Liver (tissue), 8 donors: ENCODE measurements at regions not wholly inside any gene's neighbourhood (a gene's known extent, or its start where the extent isn't known, plus 50 kb on each side); places are given as distances from the start of the nearest gene placed in this dataset.

ENCODE experiments used
- DNase-seq: peaks from one replicate; pipeline ENCODE4 v3.0.0-alpha.2; 2017; ENCODE audit warnings: low spot score
- H3K27ac ChIP-seq, 2 donors: one replicate each; pipeline ENCODE4 v1.7.0; 2013; ENCODE audit warnings: inconsistent platforms in 2 of 2, low read length in 2 of 2, control low read depth in 1 of 2, low read depth in 1 of 2, mild to moderate bottlenecking in 1 of 2
- H3K27me3 ChIP-seq, 4 donors: one replicate each; pipeline versions ENCODE4 v1.6.1 to v1.7.0; 2013; ENCODE audit warnings: low read length in 3 of 4, inconsistent platforms in 1 of 4, mild to moderate bottlenecking in 1 of 4, moderate library complexity in 1 of 4; ENCODE audit not compliant: control insufficient read depth in 4 of 4, insufficient read depth in 4 of 4
- H3K36me3 ChIP-seq, 4 donors: one replicate each; pipeline versions ENCODE4 v1.6.1 to v1.7.0; 2013; ENCODE audit warnings: low read length in 3 of 4, mild to moderate bottlenecking in 3 of 4, low read depth in 1 of 4, moderate library complexity in 1 of 4; ENCODE audit not compliant: control insufficient read depth in 4 of 4, insufficient read depth in 3 of 4
- H3K4me1 ChIP-seq, 4 donors: one replicate each; pipeline versions ENCODE4 v1.6.1 to v1.7.0; 2013; ENCODE audit warnings: low read length in 3 of 4, mild to moderate bottlenecking in 3 of 4, moderate library complexity in 1 of 4; ENCODE audit not compliant: control insufficient read depth in 4 of 4, insufficient read depth in 4 of 4
- H3K4me3 ChIP-seq, 3 donors: one replicate each; pipeline versions ENCODE4 v1.6.1 to v1.7.0; 2013; ENCODE audit warnings: low read length in 3 of 3, control low read depth in 1 of 3, low read depth in 1 of 3, mild to moderate bottlenecking in 1 of 3
- H3K9ac ChIP-seq, 2 donors: one replicate each; pipeline ENCODE4 v1.7.0; 2013; ENCODE audit warnings: low read length in 2 of 2, mild to moderate bottlenecking in 2 of 2, moderate library complexity in 2 of 2, control low read depth in 1 of 2, low read depth in 1 of 2
- H3K9me3 ChIP-seq, 4 donors: one replicate each; pipeline versions ENCODE4 v1.6.1 to v1.7.0; 2013; ENCODE audit warnings: low read length in 3 of 4; ENCODE audit not compliant: control insufficient read depth in 4 of 4
- EGR1 ChIP-seq, 2 donors: IDR thresholded peaks; 2 replicates each; pipeline ENCODE4 v1.6.1; 2016 to 2018; ENCODE audit warnings: antibody characterized with exemption in 2 of 2, low read depth in 2 of 2
- FOXA1 ChIP-seq: IDR thresholded peaks from 2 replicates; pipeline ENCODE4 v1.6.1; 2016; ENCODE audit warnings: antibody characterized with exemption
- FOXA2 ChIP-seq: IDR thresholded peaks from 2 replicates; pipeline ENCODE4 v1.6.1; 2016; ENCODE audit warnings: antibody characterized with exemption
- GABPA ChIP-seq, 2 donors: IDR thresholded peaks in 1 of 2; conservative IDR thresholded peaks in 1 of 2; 2 replicates each; pipeline ENCODE4 v1.6.1; 2016; ENCODE audit warnings: antibody characterized with exemption in 2 of 2, mild to moderate bottlenecking in 1 of 2, moderate library complexity in 1 of 2
- HNF4A ChIP-seq, 2 donors: conservative IDR thresholded peaks; 2 replicates each; pipeline ENCODE4 v1.6.1; 2016; ENCODE audit warnings: antibody characterized with exemption in 2 of 2, mild to moderate bottlenecking in 2 of 2
- HNF4G ChIP-seq: IDR thresholded peaks from 2 replicates; pipeline ENCODE4 v1.6.1; 2016; ENCODE audit warnings: antibody characterized with exemption
- JUND ChIP-seq, 2 donors: IDR thresholded peaks; 2 replicates each; pipeline ENCODE4 v1.6.1; 2016; ENCODE audit warnings: antibody characterized with exemption in 2 of 2
- MAX ChIP-seq: IDR thresholded peaks from 2 replicates; pipeline ENCODE4 v1.6.1; 2016; ENCODE audit warnings: antibody characterized with exemption
- NR2F2 ChIP-seq: IDR thresholded peaks from 2 replicates; pipeline ENCODE4 v1.6.1; 2016; ENCODE audit warnings: antibody characterized with exemption
- RAD21 ChIP-seq, 2 donors: IDR thresholded peaks; 2 replicates each; pipeline ENCODE4 v1.6.1; 2016; ENCODE audit warnings: antibody characterized with exemption in 2 of 2, mild to moderate bottlenecking in 2 of 2
- REST ChIP-seq: IDR thresholded peaks from 2 replicates; pipeline ENCODE4 v1.6.1; 2016; ENCODE audit warnings: antibody characterized with exemption, mild to moderate bottlenecking
- SP1 ChIP-seq: IDR thresholded peaks from 2 replicates; pipeline ENCODE4 v1.6.1; 2018; ENCODE audit warnings: antibody characterized with exemption, mild to moderate bottlenecking
- TAF1 ChIP-seq: conservative IDR thresholded peaks from 2 replicates; pipeline ENCODE4 v1.6.1; 2016; ENCODE audit warnings: antibody characterized with exemption, mild to moderate bottlenecking
- YY1 ChIP-seq: IDR thresholded peaks from 2 replicates; pipeline ENCODE4 v1.6.1; 2016; ENCODE audit warnings: antibody characterized with exemption, mild to moderate bottlenecking
- WGBS: extraction: QIAGEN DNeasy Blood & Tissue Kit; methylation state at CpG from one replicate; pipeline ENCODE4 v1.1.7; 2013; 5-methylcytosine and 5-hydroxymethylcytosine counted together
- TF ChIP-seq, protein P1 (sequence below): fragments of 150-350 bp; IDR thresholded peaks from 2 replicates; pipeline ENCODE4 v1.5.1; 2017; ENCODE audit warnings: improper control_type of control experiment, low read depth, low read length; ENCODE audit not compliant: missing input control
- TF ChIP-seq, protein P2 (sequence below): IDR thresholded peaks from 2 replicates; pipeline ENCODE4 v1.6.1; 2016; ENCODE audit warnings: antibody characterized with exemption
- TF ChIP-seq, protein P3 (sequence below): IDR thresholded peaks from 2 replicates; pipeline ENCODE4 v1.6.1; 2016; ENCODE audit warnings: antibody characterized with exemption
- donor health status: healthy.
- donor health status: healthy.
- donor health status: healthy.
- donor health status: healthy.
- donor health status: healthy.

DNA sequence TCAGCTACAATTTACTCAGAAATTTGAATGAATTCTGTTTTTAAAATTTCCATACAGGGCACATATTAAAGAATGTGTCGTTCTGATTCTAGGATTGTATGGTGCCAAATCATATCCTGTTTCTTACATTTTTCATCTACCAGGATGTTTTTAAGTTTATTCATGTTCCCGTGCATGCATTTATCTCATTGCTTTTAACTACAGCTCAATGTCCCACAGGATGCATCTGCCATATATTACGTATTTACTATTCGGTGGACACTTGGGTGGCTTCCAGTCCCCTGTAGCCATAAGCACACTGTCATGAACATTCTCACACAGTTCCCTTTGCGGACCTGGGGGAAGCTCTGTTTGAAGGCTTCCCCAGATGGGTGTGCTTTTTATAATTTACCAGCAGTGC lies 122.3 kb downstream of the CCDC71L start:
- H3K4me1 ChIP-seq: peaks cover 0 to 14% (median 5%) of the 10 kb centered on the region in 4 donors
- no peak overlapping the region for H3K27ac ChIP-seq
- H3K36me3 ChIP-seq: no peaks in the 10 kb centered on the region
- H3K9ac ChIP-seq: no peak overlapping the region
- DNase-seq: no peak
- TF ChIP-seq JUND (IDR thresholded peaks at IDR 0.05) (no peak), HNF4G (no peak), EGR1 (IDR thresholded peaks at IDR 0.05; ENCODE audit: low read depth in 2 of 2) (no peak), NR2F2 (no peak), GABPA (IDR thresholded peaks at IDR 0.05 in 1 of 2, conservative IDR thresholded peaks at IDR 0.05 in 1 of 2) (no peak), HNF4A (conservative IDR thresholded peaks at IDR 0.05) (no peak), SP1 (no peak), MAX (no peak), FOXA1 (no peak), YY1 (no peak)
- TF ChIP-seq, protein P1, sequence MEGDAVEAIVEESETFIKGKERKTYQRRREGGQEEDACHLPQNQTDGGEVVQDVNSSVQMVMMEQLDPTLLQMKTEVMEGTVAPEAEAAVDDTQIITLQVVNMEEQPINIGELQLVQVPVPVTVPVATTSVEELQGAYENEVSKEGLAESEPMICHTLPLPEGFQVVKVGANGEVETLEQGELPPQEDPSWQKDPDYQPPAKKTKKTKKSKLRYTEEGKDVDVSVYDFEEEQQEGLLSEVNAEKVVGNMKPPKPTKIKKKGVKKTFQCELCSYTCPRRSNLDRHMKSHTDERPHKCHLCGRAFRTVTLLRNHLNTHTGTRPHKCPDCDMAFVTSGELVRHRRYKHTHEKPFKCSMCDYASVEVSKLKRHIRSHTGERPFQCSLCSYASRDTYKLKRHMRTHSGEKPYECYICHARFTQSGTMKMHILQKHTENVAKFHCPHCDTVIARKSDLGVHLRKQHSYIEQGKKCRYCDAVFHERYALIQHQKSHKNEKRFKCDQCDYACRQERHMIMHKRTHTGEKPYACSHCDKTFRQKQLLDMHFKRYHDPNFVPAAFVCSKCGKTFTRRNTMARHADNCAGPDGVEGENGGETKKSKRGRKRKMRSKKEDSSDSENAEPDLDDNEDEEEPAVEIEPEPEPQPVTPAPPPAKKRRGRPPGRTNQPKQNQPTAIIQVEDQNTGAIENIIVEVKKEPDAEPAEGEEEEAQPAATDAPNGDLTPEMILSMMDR: no peak
- TF ChIP-seq, protein P2, sequence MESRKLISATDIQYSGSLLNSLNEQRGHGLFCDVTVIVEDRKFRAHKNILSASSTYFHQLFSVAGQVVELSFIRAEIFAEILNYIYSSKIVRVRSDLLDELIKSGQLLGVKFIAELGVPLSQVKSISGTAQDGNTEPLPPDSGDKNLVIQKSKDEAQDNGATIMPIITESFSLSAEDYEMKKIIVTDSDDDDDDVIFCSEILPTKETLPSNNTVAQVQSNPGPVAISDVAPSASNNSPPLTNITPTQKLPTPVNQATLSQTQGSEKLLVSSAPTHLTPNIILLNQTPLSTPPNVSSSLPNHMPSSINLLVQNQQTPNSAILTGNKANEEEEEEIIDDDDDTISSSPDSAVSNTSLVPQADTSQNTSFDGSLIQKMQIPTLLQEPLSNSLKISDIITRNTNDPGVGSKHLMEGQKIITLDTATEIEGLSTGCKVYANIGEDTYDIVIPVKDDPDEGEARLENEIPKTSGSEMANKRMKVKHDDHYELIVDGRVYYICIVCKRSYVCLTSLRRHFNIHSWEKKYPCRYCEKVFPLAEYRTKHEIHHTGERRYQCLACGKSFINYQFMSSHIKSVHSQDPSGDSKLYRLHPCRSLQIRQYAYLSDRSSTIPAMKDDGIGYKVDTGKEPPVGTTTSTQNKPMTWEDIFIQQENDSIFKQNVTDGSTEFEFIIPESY: no peak
- H3K27me3 ChIP-seq: no peaks in the 10 kb centered on the region
- no peaks in the 10 kb centered on the region for H3K9me3 ChIP-seq
- no peak overlapping the region for H3K4me3 ChIP-seq
- 82% methylated on average over 5 of the region's 5 CpGs for WGBS

DNA sequence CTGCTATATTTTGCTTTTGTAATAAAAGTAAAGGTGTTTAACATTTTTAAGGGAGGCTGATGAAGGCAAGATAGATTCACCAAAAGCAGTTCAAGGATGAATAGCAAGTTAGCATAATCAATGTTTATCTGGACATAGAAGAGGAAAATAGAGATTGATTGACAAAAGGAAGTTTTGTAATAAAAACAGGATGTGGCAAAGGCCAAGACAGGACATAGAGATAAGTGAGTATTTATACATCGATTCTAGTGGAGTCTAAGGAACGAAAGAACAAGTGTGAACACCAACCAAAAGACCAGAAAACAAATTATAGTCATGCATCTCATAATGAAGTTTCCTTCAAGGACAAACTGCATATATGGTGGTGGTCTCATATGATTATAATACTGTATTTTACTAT lies 123.8 kb downstream of the CCDC71L start:
- no peak overlapping the region for H3K27ac ChIP-seq
- DNase-seq: no peak

DNA sequence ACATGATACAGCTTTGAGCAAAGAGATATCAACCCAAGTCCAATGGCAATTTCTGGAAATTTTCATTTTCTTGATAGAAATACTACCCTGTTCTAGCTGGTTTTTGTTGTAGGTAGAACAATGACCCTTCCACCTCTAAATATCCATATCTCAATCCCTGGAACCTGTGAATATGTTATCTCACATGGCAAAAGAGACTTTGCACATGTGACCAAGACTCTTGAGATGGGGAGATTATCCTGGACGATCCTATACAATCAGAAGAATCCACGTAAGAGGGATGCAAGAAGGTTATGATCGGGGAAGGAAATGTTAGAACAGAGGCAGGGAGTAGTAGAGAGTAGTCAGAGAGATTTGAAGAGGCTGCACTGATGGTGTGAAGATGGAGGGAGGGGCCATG lies 124.9 kb downstream of the CCDC71L start:
- DNase-seq: no peak
- TF ChIP-seq, protein P3, sequence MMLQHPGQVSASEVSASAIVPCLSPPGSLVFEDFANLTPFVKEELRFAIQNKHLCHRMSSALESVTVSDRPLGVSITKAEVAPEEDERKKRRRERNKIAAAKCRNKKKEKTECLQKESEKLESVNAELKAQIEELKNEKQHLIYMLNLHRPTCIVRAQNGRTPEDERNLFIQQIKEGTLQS: no peak
- TF ChIP-seq MAX: no peak
- TF ChIP-seq JUND (IDR thresholded peaks at IDR 0.05): no peak
- TF ChIP-seq TAF1: no peak
- TF ChIP-seq FOXA1: no peak
- no peak for TF ChIP-seq YY1
- TF ChIP-seq SP1: no peak
- no peak for TF ChIP-seq NR2F2
- TF ChIP-seq, protein P2: no peak
- TF ChIP-seq FOXA2: no peak
- no peak for TF ChIP-seq REST
- no peak for TF ChIP-seq RAD21 (IDR thresholded peaks at IDR 0.05)
- no peak for TF ChIP-seq HNF4A (conservative IDR thresholded peaks at IDR 0.05)
- H3K4me3 ChIP-seq: no peak overlapping the region
- no peaks in the 10 kb centered on the region for H3K27me3 ChIP-seq
- no peak overlapping the region for H3K27ac ChIP-seq
- 99% methylated on average over 3 of the region's 3 CpGs for WGBS
- H3K4me1 ChIP-seq: peaks cover 0 to 9% (median 2%) of the 10 kb centered on the region in 4 donors
- no peak overlapping the region for H3K9ac ChIP-seq
- H3K9me3 ChIP-seq: no peaks in the 10 kb centered on the region
- H3K36me3 ChIP-seq: no peaks in the 10 kb centered on the region

More for the DNA sequence above, 123.8 kb downstream of the CCDC71L start:
- WGBS: 17% methylated on average over 2 of the region's 2 CpGs
- no peaks in the 10 kb centered on the region for H3K36me3 ChIP-seq
- no peak overlapping the region for H3K4me3 ChIP-seq
- no peaks in the 10 kb centered on the region for H3K27me3 ChIP-seq
- H3K9ac ChIP-seq: no peak overlapping the region
- TF ChIP-seq RAD21 (IDR thresholded peaks at IDR 0.05): peak in 1 of 2 donors; percentile 10
- TF ChIP-seq EGR1 (IDR thresholded peaks at IDR 0.05; ENCODE audit: low read depth in 2 of 2): no peak
- H3K4me1 ChIP-seq: peaks cover 0 to 9% (median 2%) of the 10 kb centered on the region in 4 donors
- no peaks in the 10 kb centered on the region for H3K9me3 ChIP-seq
